Stomach (tissue), 4 donors: ENCODE measurements at regions not wholly inside any gene's neighbourhood (a gene's known extent, or its start where the extent isn't known, plus 50 kb on each side); places are given as distances from the start of the nearest gene placed in this dataset.

Source experiments
- POLR2A ChIP-seq, 4 donors: fragments of 450-650 bp; IDR thresholded peaks; one replicate each; pipeline ENCODE4 v1.6.1; 2016; ENCODE audit warnings: antibody characterized with exemption in 4 of 4, control low read depth in 2 of 4, mild to moderate bottlenecking in 1 of 4, moderate library complexity in 1 of 4
- TF ChIP-seq, protein P1 (sequence below), 7 experiments: fragments of 450-650 bp in 4 of 7; fragments of 200-600 bp in 3 of 7; sonication (generic) in 3 of 7; IDR thresholded peaks; one replicate each; pipeline ENCODE4 v1.5.1; 2016 to 2019; ENCODE audit warnings: antibody characterized with exemption in 7 of 7, control low read depth in 2 of 7, mild to moderate bottlenecking in 1 of 7

DNA sequence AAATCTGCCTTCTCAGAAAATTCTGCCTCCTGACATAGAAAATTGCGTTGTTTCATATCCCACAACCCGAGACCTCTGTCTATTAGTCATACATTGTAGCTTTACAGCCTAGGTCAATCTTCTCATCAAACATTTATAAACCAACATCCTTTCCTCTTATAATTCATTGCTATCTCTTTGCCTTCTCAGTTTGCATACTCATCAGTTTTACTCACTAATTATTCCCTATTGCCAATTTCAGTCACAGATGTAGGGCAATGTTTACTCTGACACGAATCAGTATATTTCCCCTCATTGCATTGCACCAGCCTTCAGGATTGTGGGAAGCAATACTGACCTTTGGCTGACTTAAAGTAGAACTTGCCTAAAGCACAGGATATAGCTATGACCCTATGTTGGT is 247.2 kb downstream of the CEMIP2 start:
- no peak for TF ChIP-seq POLR2A (IDR thresholded peaks at IDR 0.05)
- TF ChIP-seq, protein P1, sequence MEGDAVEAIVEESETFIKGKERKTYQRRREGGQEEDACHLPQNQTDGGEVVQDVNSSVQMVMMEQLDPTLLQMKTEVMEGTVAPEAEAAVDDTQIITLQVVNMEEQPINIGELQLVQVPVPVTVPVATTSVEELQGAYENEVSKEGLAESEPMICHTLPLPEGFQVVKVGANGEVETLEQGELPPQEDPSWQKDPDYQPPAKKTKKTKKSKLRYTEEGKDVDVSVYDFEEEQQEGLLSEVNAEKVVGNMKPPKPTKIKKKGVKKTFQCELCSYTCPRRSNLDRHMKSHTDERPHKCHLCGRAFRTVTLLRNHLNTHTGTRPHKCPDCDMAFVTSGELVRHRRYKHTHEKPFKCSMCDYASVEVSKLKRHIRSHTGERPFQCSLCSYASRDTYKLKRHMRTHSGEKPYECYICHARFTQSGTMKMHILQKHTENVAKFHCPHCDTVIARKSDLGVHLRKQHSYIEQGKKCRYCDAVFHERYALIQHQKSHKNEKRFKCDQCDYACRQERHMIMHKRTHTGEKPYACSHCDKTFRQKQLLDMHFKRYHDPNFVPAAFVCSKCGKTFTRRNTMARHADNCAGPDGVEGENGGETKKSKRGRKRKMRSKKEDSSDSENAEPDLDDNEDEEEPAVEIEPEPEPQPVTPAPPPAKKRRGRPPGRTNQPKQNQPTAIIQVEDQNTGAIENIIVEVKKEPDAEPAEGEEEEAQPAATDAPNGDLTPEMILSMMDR (IDR thresholded peaks at IDR 0.05), result no peak
